Bronchial epithelial cell (primary cell): ENCODE measurements at regions not wholly inside any gene's neighbourhood (a gene's known extent, or its start where the extent isn't known, plus 50 kb on each side); places are given as distances from the start of the nearest gene placed in this dataset.

Experiments
- DNase-seq: peaks from one replicate; pipeline ENCODE4 v3.0.0-alpha.2; 2010; ENCODE audit warnings: low read depth
- FAIRE-seq: peaks from 2 replicates; lab custom pipeline; 2011; peaks lifted over from hg19 to GRCh38; lab: Jason Lieb, UNC
- H3K27me3 ChIP-seq: 2 replicates; pipeline ENCODE4 v1.5.1; 2011; ENCODE audit warnings: low read length; ENCODE audit not compliant: control insufficient read depth, insufficient read depth
- H3K36me3 ChIP-seq: 2 replicates; pipeline ENCODE4 v1.5.1; 2011; ENCODE audit warnings: low read length; ENCODE audit not compliant: control insufficient read depth, insufficient read depth
- H3K4me3 ChIP-seq: 2 replicates; pipeline ENCODE4 v1.5.1; 2011; ENCODE audit warnings: mild to moderate bottlenecking, low read depth, low read length, control low read depth
- CTCF ChIP-seq: IDR thresholded peaks from 2 replicates; pipeline ENCODE4 v1.5.1; 2011; ENCODE audit warnings: mild to moderate bottlenecking, moderate library complexity, low read length, control low read depth, inconsistent platforms; ENCODE audit not compliant: insufficient read depth, severe bottlenecking

- no peak for FAIRE-seq
- TF ChIP-seq CTCF: no peak
Measured at GRCh38 chr18:51865538-51865937, 474.5 kb upstream of the DCC start.

GRCh38 chr18:51867767-51868166 lies 472.2 kb upstream of the DCC start:
- Histone ChIP-seq H3K27me3 (no peaks in the 10 kb centered on the region), H3K4me3 (no peak overlapping the region), H3K36me3 (no peaks in the 10 kb centered on the region)
- DNase-seq (peak; percentile 8), FAIRE-seq (no peak)
- no peak for TF ChIP-seq CTCF

More at GRCh38 chr18:51865538-51865937, 474.5 kb upstream of the DCC start:
- H3K27me3 ChIP-seq: no peaks in the 10 kb centered on the region
- H3K36me3 ChIP-seq: no peaks in the 10 kb centered on the region
- no peak overlapping the region for H3K4me3 ChIP-seq
- no peak for DNase-seq

GRCh38 chr18:51878724-51879123 lies 461.3 kb upstream of the DCC start:
- no peak overlapping the region for H3K4me3 ChIP-seq
- no peaks in the 10 kb centered on the region for H3K36me3 ChIP-seq
- no peak for TF ChIP-seq CTCF
- DNase-seq (no peak), FAIRE-seq (no peak)
- no peaks in the 10 kb centered on the region for H3K27me3 ChIP-seq

GRCh38 chr18:51879329-51879728 lies 460.7 kb upstream of the DCC start:
- Histone ChIP-seq H3K4me3 (no peak overlapping the region), H3K27me3 (no peaks in the 10 kb centered on the region), H3K36me3 (no peaks in the 10 kb centered on the region)
- DNase-seq (no peak), FAIRE-seq (no peak)
- TF ChIP-seq CTCF: no peak

- Histone ChIP-seq H3K36me3 (no peaks in the 10 kb centered on the region), H3K27me3 (no peaks in the 10 kb centered on the region), H3K4me3 (no peak overlapping the region)
- no peak for TF ChIP-seq CTCF
- no peak for DNase-seq
- peak; percentile 28 for FAIRE-seq
Measured at GRCh38 chr18:51881394-51881793, 458.6 kb upstream of the DCC start.

- no peak for TF ChIP-seq CTCF
- DNase-seq (no peak), FAIRE-seq (peak; percentile 55)
- H3K27me3 ChIP-seq: no peaks in the 10 kb centered on the region
- no peaks in the 10 kb centered on the region for H3K36me3 ChIP-seq
- no peak overlapping the region for H3K4me3 ChIP-seq
Measured at GRCh38 chr18:51884039-51884438, 456.0 kb upstream of the DCC start.
